IMR-90 (cell line): ENCODE measurements at regions not wholly inside any gene's neighbourhood (a gene's known extent, or its start where the extent isn't known, plus 50 kb on each side); places are given as distances from the start of the nearest gene placed in this dataset.

Experiments
- ATAC-seq: fragments of 200-7000 bp; cut with Tn5 transposase; 2 replicates; pipeline ENCODE4 v1.9.1; 2020; ENCODE audit warnings: low read depth, mild to moderate bottlenecking, moderate library complexity
- BruUV-seq: library from RNA; stranded (reverse); fragments of 400-500 nt; replicated peaks from 2 replicates; lab custom pipeline; 2021; lab: Mats Ljungman, UMichigan
- CTCF ChIA-PET: fragments of 300-600 bp; formaldehyde crosslinking; extraction: SDS; loops from one replicate; lab custom pipeline; 2021; ENCODE audit warnings: antibody characterized with exemption; lab: Yijun Ruan, JAX
- POLR2A ChIA-PET: fragments of 300-600 bp; sonication (Branson Sonifier 250); formaldehyde crosslinking; loops from one replicate; lab custom pipeline; 2022; ENCODE audit warnings: antibody characterized with exemption; ENCODE audit not compliant: unreplicated experiment; lab: Charles Lee
- DNase-seq: peaks from one replicate; pipeline ENCODE4 v3.0.0; 2013
- H2AFZ ChIP-seq: replicated peaks from 2 replicates; pipeline ENCODE3; 2013; ENCODE audit warnings: low read length, mild to moderate bottlenecking; ENCODE audit not compliant: poor library complexity
- H2AK5ac ChIP-seq: 2 replicates; pipeline ENCODE4 v1.6.1; 2013; ENCODE audit warnings: low read depth, low read length, inconsistent platforms
- H2AK9ac ChIP-seq: replicated peaks from 2 replicates; pipeline ENCODE3; 2013; ENCODE audit warnings: mild to moderate bottlenecking, low read depth, low read length, moderate library complexity; ENCODE audit not compliant: poor library complexity
- H2BK120ac ChIP-seq: 2 replicates; pipeline ENCODE4 v1.6.1; 2013; ENCODE audit warnings: low read depth, low read length, inconsistent platforms
- H2BK15ac ChIP-seq: 3 replicates; pipeline ENCODE4 v1.6.1; 2013; ENCODE audit warnings: low read depth, low read length, inconsistent platforms
- H2BK20ac ChIP-seq: 2 replicates; pipeline ENCODE4 v1.6.1; 2013; ENCODE audit warnings: low read depth, mild to moderate bottlenecking, inconsistent platforms, low read length, moderate library complexity
- H2BK5ac ChIP-seq: 2 replicates; pipeline ENCODE4 v1.6.1; 2013; ENCODE audit warnings: mild to moderate bottlenecking, low read depth, low read length, inconsistent platforms; ENCODE audit not compliant: poor library complexity, severe bottlenecking
- H3K14ac ChIP-seq: replicated peaks from 2 replicates; pipeline ENCODE4 v1.6.1; 2013; ENCODE audit warnings: low read depth, low read length, inconsistent platforms
- H3K18ac ChIP-seq: 2 replicates; pipeline ENCODE4 v1.6.1; 2013; ENCODE audit warnings: low read depth, low read length, control low read depth
- H3K23ac ChIP-seq: 2 replicates; pipeline ENCODE4 v1.6.1; 2013; ENCODE audit warnings: low read depth, low read length, inconsistent platforms
- H3K27ac ChIP-seq: 2 replicates; pipeline ENCODE4 v1.5.1; 2013; ENCODE audit warnings: mild to moderate bottlenecking, control low read depth, low read length; ENCODE audit not compliant: insufficient read depth
- H3K27me3 ChIP-seq: 2 replicates; pipeline ENCODE4 v1.6.1; 2013; ENCODE audit warnings: low read length; ENCODE audit not compliant: control insufficient read depth, insufficient read depth
- H3K36me3 ChIP-seq: 2 replicates; pipeline ENCODE4 v1.6.1; 2013; ENCODE audit warnings: low read length, mixed read lengths; ENCODE audit not compliant: control insufficient read depth, insufficient read depth
- H3K4ac ChIP-seq: 2 replicates; pipeline ENCODE4 v1.6.1; 2013; ENCODE audit warnings: low read depth, low read length, inconsistent platforms
- H3K4me1 ChIP-seq: 2 replicates; pipeline ENCODE4 v1.6.1; 2013; ENCODE audit warnings: low read length, mixed read lengths; ENCODE audit not compliant: control insufficient read depth, insufficient read depth
- H3K4me2 ChIP-seq: 2 replicates; pipeline ENCODE4 v1.6.1; 2013; ENCODE audit warnings: low read depth, mild to moderate bottlenecking, control low read depth, low read length, moderate library complexity
- H3K4me3 ChIP-seq: 2 replicates; pipeline ENCODE4 v1.5.1; 2013; ENCODE audit warnings: low read depth, mild to moderate bottlenecking, control low read depth, low read length, moderate library complexity; ENCODE audit not compliant: insufficient read depth
- H3K56ac ChIP-seq: 2 replicates; pipeline ENCODE4 v1.6.1; 2013; ENCODE audit warnings: low read length, inconsistent platforms; ENCODE audit not compliant: insufficient read depth; ENCODE audit errors: extremely low read depth
- H3K79me1 ChIP-seq, 2 experiments: 2 replicates each; pipeline ENCODE4 v1.6.1; 2013; ENCODE audit warnings: low read length in 2 of 2, inconsistent platforms in 1 of 2, low read depth in 1 of 2
- H3K9ac ChIP-seq: 2 replicates; pipeline ENCODE4 v1.6.1; 2013; ENCODE audit warnings: low read depth, low read length, control low read depth
- H3K9me1 ChIP-seq: 2 replicates; pipeline ENCODE4 v1.6.1; 2013; ENCODE audit warnings: low read length, inconsistent platforms; ENCODE audit not compliant: insufficient read depth
- H3K9me3 ChIP-seq: 2 replicates; pipeline ENCODE4 v1.6.1; 2013; ENCODE audit warnings: low read length; ENCODE audit not compliant: control insufficient read depth, insufficient read depth
- H4K20me1 ChIP-seq: 2 replicates; pipeline ENCODE4 v1.6.1; 2013; ENCODE audit warnings: low read length, inconsistent platforms; ENCODE audit not compliant: insufficient read depth
- H4K5ac ChIP-seq: 2 replicates; pipeline ENCODE4 v1.6.1; 2013; ENCODE audit warnings: mild to moderate bottlenecking, low read depth, low read length, control low read depth
- H4K8ac ChIP-seq, 2 experiments: 2 replicates each; pipeline ENCODE4 v1.6.1; 2013; ENCODE audit warnings: low read depth in 2 of 2, low read length in 2 of 2, control low read depth in 1 of 2, inconsistent platforms in 1 of 2
- H4K91ac ChIP-seq: 2 replicates; pipeline ENCODE4 v1.6.1; 2013; ENCODE audit warnings: low read depth, low read length, inconsistent platforms; ENCODE audit not compliant: insufficient read depth
- BHLHE40 ChIP-seq: fragments of 150-350 bp; IDR thresholded peaks from 2 replicates; pipeline ENCODE4 v1.6.1; 2016; ENCODE audit warnings: mild to moderate bottlenecking, low read depth, low read length
- CHD1 ChIP-seq: IDR thresholded peaks from 2 replicates; pipeline ENCODE4 v1.6.1; 2012; ENCODE audit warnings: low read depth, low read length, improper control_type of control experiment
- FOS ChIP-seq: fragments of 150-350 bp; IDR thresholded peaks from 2 replicates; pipeline ENCODE4 v1.6.1; 2016; ENCODE audit warnings: low read depth, low read length
- MAFK ChIP-seq: IDR thresholded peaks from 2 replicates; pipeline ENCODE4 v1.6.1; 2012; ENCODE audit warnings: low read depth, low read length, improper control_type of control experiment
- MAZ ChIP-seq: IDR thresholded peaks from 2 replicates; pipeline ENCODE4 v1.6.1; 2012; ENCODE audit warnings: low read depth, mild to moderate bottlenecking, low read length, improper control_type of control experiment, moderate library complexity, borderline replicate concordance
- NFE2L2 ChIP-seq: fragments of 150-350 bp; IDR thresholded peaks from 2 replicates; pipeline ENCODE4 v1.6.1; 2016; ENCODE audit warnings: low read depth, mild to moderate bottlenecking, low read length
- POLR2A ChIP-seq: IDR thresholded peaks from 2 replicates; pipeline ENCODE4 v1.6.1; 2012; ENCODE audit warnings: mild to moderate bottlenecking, low read depth, low read length
- RAD21 ChIP-seq: IDR thresholded peaks from 2 replicates; pipeline ENCODE4 v1.6.1; 2012; ENCODE audit warnings: low read length, improper control_type of control experiment
- RFX5 ChIP-seq: IDR thresholded peaks from 2 replicates; pipeline ENCODE4 v1.8.0; 2012; ENCODE audit warnings: low read depth, mild to moderate bottlenecking, low read length, moderate library complexity
- WGBS, 2 experiments: methylation state at CpG; one replicate each; pipeline versions ENCODE4 v1.1.5 to v1.1.7; 2013; ENCODE audit warnings: missing lambda C conversion rate in 2 of 2; ENCODE audit not compliant: insufficient read length in 1 of 2; ENCODE audit errors: extremely low coverage in 2 of 2; 5-methylcytosine and 5-hydroxymethylcytosine counted together
- dilution Hi-C: fragments of 300-500 bp; cut with HindIII; formaldehyde crosslinking; loops from one replicate; pipeline ENCODE4 v1.14.3; 2018; ENCODE audit warnings: low sequenced_read_pairs; ENCODE audit not compliant: unreplicated experiment
- in situ Hi-C: fragments of 300-500 bp; cut with MboI; formaldehyde crosslinking; loops from 3 replicates; pipeline ENCODE4 v1.14.3; 2019; ENCODE audit warnings: low sequenced_read_pairs, inconsistent platforms, mixed read lengths
- intact Hi-C: fragments of 100-400 bp; cut with micrococcal nuclease; formaldehyde crosslinking; loops from 2 replicates; pipeline ENCODE4 v1.10.0; 2022
- TF ChIP-seq, protein P1 (sequence below): fragments of 150-350 bp; IDR thresholded peaks from 2 replicates; pipeline ENCODE4 v1.6.1; 2017; ENCODE audit warnings: mild to moderate bottlenecking, antibody characterized with exemption, low read length, low read depth

DNA sequence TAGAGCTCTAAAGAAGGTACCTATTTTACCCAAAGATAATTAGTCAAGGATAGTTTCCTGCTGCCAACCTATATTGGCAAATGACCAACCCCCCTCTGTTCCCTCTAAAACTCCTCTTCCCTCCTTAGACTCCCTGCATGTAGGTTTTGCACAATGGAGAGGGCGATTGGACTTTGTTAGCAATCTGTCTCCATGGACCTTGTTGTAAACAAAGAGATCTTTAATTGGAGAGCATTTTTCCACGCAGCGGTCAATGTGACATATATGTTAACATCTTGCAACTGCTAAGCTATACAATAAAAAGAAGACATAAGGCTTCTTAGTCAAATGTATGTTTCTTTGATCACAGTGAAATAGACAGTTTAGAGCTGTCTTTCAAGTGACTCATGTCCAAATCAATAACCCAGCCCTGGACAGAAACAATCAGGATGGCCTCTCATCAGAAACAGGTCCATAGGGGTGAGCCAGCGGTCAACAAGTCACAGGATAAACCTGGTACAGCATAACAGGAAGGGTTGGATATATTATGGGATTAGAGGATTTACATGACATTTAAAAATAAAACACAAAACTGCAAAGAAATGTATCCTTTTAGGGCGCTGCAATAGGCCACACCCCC, 69.7 kb upstream of the UBL3 start:
- Histone ChIP-seq H3K14ac (no peak overlapping the region), H2BK20ac (no peak overlapping the region), H3K56ac (no peak overlapping the region), H3K36me3 (no peaks in the 10 kb centered on the region), H3K4me1 (peaks cover 22% of the 10 kb centered on the region), H2BK15ac (no peak overlapping the region; the same call in 2 of the 3 replicates), H3K9me1 (peaks cover 18% of the 10 kb centered on the region), H4K8ac (no peak overlapping the region), H3K79me1 (peaks cover 0 to 3% of the 10 kb centered on the region in 2 experiments; a peak in 1 of 4 replicates), H4K20me1 (peaks cover 10% of the 10 kb centered on the region; the same call in 1 of the 2 replicates), H3K4me3 (no peak overlapping the region), H3K9me3 (no peaks in the 10 kb centered on the region), H2BK5ac (no peak overlapping the region), H2AK9ac (no peak overlapping the region), H3K27me3 (no peaks in the 10 kb centered on the region), H3K4me2 (no peak overlapping the region), H4K5ac (no peak overlapping the region), H3K27ac (no peak overlapping the region), H3K18ac (no peak overlapping the region; the same call in 1 of the 2 replicates), H2BK120ac (no peak overlapping the region), H3K23ac (no peak overlapping the region), H2AK5ac (no peak overlapping the region), H4K91ac (no peak overlapping the region), H3K9ac (no peak overlapping the region), H3K4ac (no peak overlapping the region), H2AFZ (no peak overlapping the region)
- dilution Hi-C loops, result no loop called here
- CTCF ChIA-PET, result no interaction called here
- in situ Hi-C loops, result loop anchor here (10.0 kb wide), 1 partner anchor 195 kb away; no protein-coding TSS in a partner anchor
- intact Hi-C loops, result loop anchor here (5.0 kb wide), 1 partner anchor 413 kb away; no protein-coding TSS in a partner anchor
- ATAC-seq (no peak), DNase-seq (no peak)
- TF ChIP-seq MAZ (no peak), MAFK (no peak), FOS (no peak), POLR2A (no peak), BHLHE40 (no peak), CHD1 (no peak), RFX5 (no peak), NFE2L2 (no peak), RAD21 (no peak)
- TF ChIP-seq, protein P1, sequence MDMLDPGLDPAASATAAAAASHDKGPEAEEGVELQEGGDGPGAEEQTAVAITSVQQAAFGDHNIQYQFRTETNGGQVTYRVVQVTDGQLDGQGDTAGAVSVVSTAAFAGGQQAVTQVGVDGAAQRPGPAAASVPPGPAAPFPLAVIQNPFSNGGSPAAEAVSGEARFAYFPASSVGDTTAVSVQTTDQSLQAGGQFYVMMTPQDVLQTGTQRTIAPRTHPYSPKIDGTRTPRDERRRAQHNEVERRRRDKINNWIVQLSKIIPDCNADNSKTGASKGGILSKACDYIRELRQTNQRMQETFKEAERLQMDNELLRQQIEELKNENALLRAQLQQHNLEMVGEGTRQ, result no peak
- POLR2A ChIA-PET, result no interaction called here
- no CpG with 5 or more reads among the region's 5 CpGs for WGBS, 2 experiments
- no TSS peak for BruUV-seq
